Fibroblast of lung (primary cell): ENCODE measurements at regions not wholly inside any gene's neighbourhood (a gene's known extent, or its start where the extent isn't known, plus 50 kb on each side); places are given as distances from the start of the nearest gene placed in this dataset.
A peak's percentile ranks its signal among the peaks of the same experiment; 100 is the strongest.

Experiments used
- DNase-seq, 2 donors: peaks; one replicate each; pipeline versions ENCODE4 v3.0.0 to v3.0.0-alpha.2; 2010; ENCODE audit warnings: low read depth in 2 of 2
- H2AFZ ChIP-seq: 2 replicates; pipeline ENCODE4 v1.5.1; 2012; ENCODE audit warnings: low read length, control low read depth, inconsistent platforms
- H3K27ac ChIP-seq: 2 replicates; pipeline ENCODE4 v1.5.1; 2011; ENCODE audit warnings: low read length, control low read depth; ENCODE audit not compliant: insufficient read depth
- H3K27me3 ChIP-seq: 2 replicates; pipeline ENCODE4 v1.5.1; 2011; ENCODE audit warnings: mild to moderate bottlenecking, low read length; ENCODE audit not compliant: control insufficient read depth, insufficient read depth
- H3K36me3 ChIP-seq: 2 replicates; pipeline ENCODE4 v1.5.1; 2011; ENCODE audit warnings: low read length; ENCODE audit not compliant: control insufficient read depth, insufficient read depth
- H3K4me1 ChIP-seq: 2 replicates; pipeline ENCODE4 v1.5.1; 2011; ENCODE audit warnings: low read length; ENCODE audit not compliant: control insufficient read depth, insufficient read depth; ENCODE audit errors: extremely low read depth
- H3K4me2 ChIP-seq: 2 replicates; pipeline ENCODE4 v1.5.1; 2011; ENCODE audit warnings: low read length, control low read depth; ENCODE audit not compliant: insufficient read depth; ENCODE audit errors: extremely low read depth
- H3K4me3 ChIP-seq, 4 experiments: fragments of 200-600 bp in 1 of 4; sonication (generic) in 1 of 4; replicated peaks in 1 of 4; 2 replicates each; pipeline ENCODE4 v1.5.1; 2011 to 2016; ENCODE audit warnings: low read length in 4 of 4, low read depth in 3 of 4, mild to moderate bottlenecking in 3 of 4, control low read depth in 2 of 4, inconsistent platforms in 1 of 4, mixed read lengths in 1 of 4; ENCODE audit not compliant: insufficient read depth in 1 of 4; ENCODE audit errors: control extremely low read depth in 1 of 4
- H3K79me2 ChIP-seq: 2 replicates; pipeline ENCODE4 v1.5.1; 2012; ENCODE audit warnings: mild to moderate bottlenecking, low read length, inconsistent platforms; ENCODE audit not compliant: control insufficient read depth, insufficient read depth
- H3K9ac ChIP-seq: 2 replicates; pipeline ENCODE4 v1.5.1; 2011; ENCODE audit warnings: mild to moderate bottlenecking, low read length, control low read depth; ENCODE audit not compliant: insufficient read depth
- H3K9me3 ChIP-seq: 2 replicates; pipeline ENCODE4 v1.5.1; 2012; ENCODE audit warnings: low read depth, low read length; ENCODE audit not compliant: control insufficient read depth, insufficient read depth
- H4K20me1 ChIP-seq: 2 replicates; pipeline ENCODE4 v1.5.1; 2011; ENCODE audit warnings: low read length; ENCODE audit not compliant: control insufficient read depth, insufficient read depth; ENCODE audit errors: extremely low read depth
- CTCF ChIP-seq, 2 donors: IDR thresholded peaks in 1 of 2; conservative IDR thresholded peaks in 1 of 2; 1 replicate in 1 of 2; 2 replicates in 1 of 2; pipeline ENCODE4 v1.5.1; 2011 to 2012; ENCODE audit warnings: low read length in 2 of 2, control low read depth in 1 of 2, inconsistent platforms in 1 of 2, low read depth in 1 of 2, mild to moderate bottlenecking in 1 of 2
- EZH2 ChIP-seq: IDR thresholded peaks from 2 replicates; pipeline ENCODE4 v1.5.1; 2012; ENCODE audit warnings: low read length, control low read depth, mild to moderate bottlenecking; ENCODE audit errors: missing control alignments

GRCh38 chr4:180698550-180699195 is 1544.5 kb upstream of the TENM3 start:
- no peaks in the 10 kb centered on the region for H3K36me3 ChIP-seq
- H3K9ac ChIP-seq: no peak overlapping the region
- H3K27me3 ChIP-seq: no peaks in the 10 kb centered on the region
- H3K27ac ChIP-seq: no peak overlapping the region
- H2AFZ ChIP-seq: no peak overlapping the region
- TF ChIP-seq EZH2 (no peak), CTCF (conservative IDR thresholded peaks at IDR 0.05 in 1 of 2, IDR thresholded peaks at IDR 0.05 in 1 of 2; ENCODE audit: low read depth in 1 of 2, low read length in 2 of 2) (no peak)
- no peak for DNase-seq
- H3K4me2 ChIP-seq: no peak overlapping the region
- no peaks in the 10 kb centered on the region for H3K79me2 ChIP-seq
- no peaks in the 10 kb centered on the region for H4K20me1 ChIP-seq
- no peak overlapping the region for H3K4me3 ChIP-seq
- no peaks in the 10 kb centered on the region for H3K9me3 ChIP-seq
- no peaks in the 10 kb centered on the region for H3K4me1 ChIP-seq

DNA sequence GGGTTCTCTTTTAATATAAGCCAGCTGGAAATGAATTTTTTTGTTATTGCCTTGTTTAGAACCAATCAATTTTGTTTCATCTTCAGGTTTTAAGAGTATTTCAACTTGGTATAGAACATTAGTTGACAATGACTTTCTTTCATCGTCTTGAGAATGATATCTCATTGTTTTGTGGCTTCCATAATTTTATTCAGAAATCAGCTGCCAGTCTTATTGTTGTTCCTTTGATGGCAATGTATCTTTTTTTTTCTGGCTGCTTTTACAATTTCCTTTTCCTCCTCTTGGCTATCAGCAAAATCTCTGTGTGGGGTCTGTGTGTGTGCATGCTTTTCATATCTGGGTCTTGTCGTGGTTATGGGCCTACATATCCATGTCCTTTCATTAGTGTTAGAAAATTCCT is 1536.4 kb upstream of the TENM3 start:
- Histone ChIP-seq H3K4me2 (no peak overlapping the region), H3K36me3 (no peaks in the 10 kb centered on the region), H3K27ac (no peak overlapping the region), H2AFZ (no peak overlapping the region), H3K9ac (no peak overlapping the region), H3K27me3 (no peaks in the 10 kb centered on the region), H3K9me3 (no peaks in the 10 kb centered on the region), H3K79me2 (no peaks in the 10 kb centered on the region), H3K4me1 (no peaks in the 10 kb centered on the region), H4K20me1 (no peaks in the 10 kb centered on the region), H3K4me3 (no peak overlapping the region)
- peak; percentile 9 to 22 for DNase-seq
- TF ChIP-seq EZH2 (no peak), CTCF (conservative IDR thresholded peaks at IDR 0.05 in 1 of 2, IDR thresholded peaks at IDR 0.05 in 1 of 2; ENCODE audit: low read depth in 1 of 2, low read length in 2 of 2) (no peak)

- Histone ChIP-seq H3K79me2 (no peaks in the 10 kb centered on the region), H3K36me3 (no peaks in the 10 kb centered on the region), H4K20me1 (no peaks in the 10 kb centered on the region), H3K9me3 (no peaks in the 10 kb centered on the region), H3K27ac (no peak overlapping the region), H3K9ac (no peak overlapping the region), H2AFZ (no peak overlapping the region), H3K4me2 (no peak overlapping the region), H3K4me3 (no peak overlapping the region), H3K4me1 (no peaks in the 10 kb centered on the region), H3K27me3 (no peaks in the 10 kb centered on the region)
- no peak for TF ChIP-seq CTCF (conservative IDR thresholded peaks at IDR 0.05 in 1 of 2, IDR thresholded peaks at IDR 0.05 in 1 of 2; ENCODE audit: low read depth in 1 of 2, low read length in 2 of 2)
- no peak for TF ChIP-seq EZH2
- DNase-seq: peak; percentile 12 to 65
Measured at GRCh38 chr4:180710628-180711337, 1532.4 kb upstream of the TENM3 start.
